ENCODE measurements at regions not wholly inside any gene's neighbourhood (a gene's known extent, or its start where the extent isn't known, plus 50 kb on each side); places are given as distances from the start of the nearest gene placed in this dataset.

DNA sequence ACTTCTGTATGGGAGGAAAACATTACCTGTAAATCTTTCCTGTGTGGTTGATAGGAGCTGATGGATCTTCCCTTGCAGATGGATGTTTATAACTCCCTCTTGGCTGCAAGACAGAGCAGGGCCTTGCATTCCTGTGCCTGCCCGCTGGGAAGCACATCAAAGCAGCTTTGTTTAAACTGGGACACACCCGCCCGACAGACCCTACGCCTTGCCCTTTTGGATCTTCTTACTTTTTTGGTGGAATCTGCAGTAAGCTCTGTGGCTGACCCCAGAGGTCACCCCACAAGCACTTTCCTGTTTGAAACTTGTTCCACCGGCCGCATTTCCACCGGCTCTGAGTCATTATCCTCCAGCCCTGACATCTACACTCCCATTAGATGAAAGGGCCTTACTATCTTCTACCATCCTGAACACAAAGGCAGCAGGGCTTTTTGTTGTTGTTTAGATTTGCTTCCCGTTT lies 244.1 kb upstream of the STT3B start (continued):
- TF ChIP-seq ZNF367 (CRISPR knock-in tag; IDR thresholded peaks at IDR 0.05; ENCODE audit: borderline replicate concordance) = no peak
- TF ChIP-seq REPIN1 (CRISPR knock-in tag; IDR thresholded peaks at IDR 0.05; ENCODE audit: borderline replicate concordance, low read depth) = no peak
- no peak for TF ChIP-seq ZFYVE20 (CRISPR knock-in tag; IDR thresholded peaks at IDR 0.05; ENCODE audit: borderline replicate concordance, low read depth)
- no peak for TF ChIP-seq SNAPC5 (CRISPR knock-in tag; IDR thresholded peaks at IDR 0.05; ENCODE audit: borderline replicate concordance)
- TF ChIP-seq HNRNPLL (IDR thresholded peaks at IDR 0.05; ENCODE audit: low read depth, low read length, poor library complexity, severe bottlenecking) = no peak
- TF ChIP-seq RBAK (CRISPR knock-in tag; IDR thresholded peaks at IDR 0.05) = no peak
- peak; percentile 35; the same call in 1 of the 2 replicates for TF ChIP-seq ZBTB26 (CRISPR knock-in tag; IDR thresholded peaks at IDR 0.05; ENCODE audit: borderline replicate concordance)
- TF ChIP-seq MBD4 (IDR thresholded peaks at IDR 0.05; ENCODE audit: borderline replicate concordance, low read length) = 0 out of 2 replicates have a peak, but pooled peaks have one; percentile 33
- TF ChIP-seq HOXA3 (CRISPR knock-in tag; IDR thresholded peaks at IDR 0.05) = no peak; the same call in 1 of the 2 replicates
- TF ChIP-seq ZNF800 (CRISPR knock-in tag; IDR thresholded peaks at IDR 0.05) = no peak
- no peak for TF ChIP-seq KDM5B (CRISPR knock-in tag; IDR thresholded peaks at IDR 0.05; ENCODE audit: borderline replicate concordance)
- no peak for TF ChIP-seq KDM4B (CRISPR knock-in tag; IDR thresholded peaks at IDR 0.05)
- no peak; the same call in 1 of the 2 replicates for TF ChIP-seq ZNF652 (CRISPR knock-in tag; IDR thresholded peaks at IDR 0.05; ENCODE audit: borderline replicate concordance, low read depth)
- TF ChIP-seq ONECUT2 (CRISPR knock-in tag; IDR thresholded peaks at IDR 0.05) = no peak
- TF ChIP-seq RBFOX2 (IDR thresholded peaks at IDR 0.05; ENCODE audit: low read depth, low read length) = no peak
- TF ChIP-seq ZBTB42 (CRISPR knock-in tag; IDR thresholded peaks at IDR 0.05) = no peak
- TF ChIP-seq FOXK2 (IDR thresholded peaks at IDR 0.05) = no peak
- TF ChIP-seq, protein P1, sequence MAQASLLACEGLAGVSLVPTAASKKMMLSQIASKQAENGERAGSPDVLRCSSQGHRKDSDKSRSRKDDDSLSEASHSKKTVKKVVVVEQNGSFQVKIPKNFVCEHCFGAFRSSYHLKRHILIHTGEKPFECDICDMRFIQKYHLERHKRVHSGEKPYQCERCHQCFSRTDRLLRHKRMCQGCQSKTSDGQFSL (CRISPR knock-in tag; IDR thresholded peaks at IDR 0.05) = no peak
- TF ChIP-seq RFX5 (IDR thresholded peaks at IDR 0.05; ENCODE audit: low read depth, low read length) = no peak
- peak; percentile 83 for TF ChIP-seq FOXO1 (CRISPR knock-in tag; IDR thresholded peaks at IDR 0.05)
- peak; percentile 35; the same call in 1 of the 2 replicates for TF ChIP-seq MYC (CRISPR knock-in tag; IDR thresholded peaks at IDR 0.05; ENCODE audit: borderline replicate concordance)
- TF ChIP-seq ZNF891 (CRISPR knock-in tag; IDR thresholded peaks at IDR 0.05) = no peak
- TF ChIP-seq MYNN (CRISPR knock-in tag; IDR thresholded peaks at IDR 0.05; ENCODE audit: low read depth) = no peak
- no peak for TF ChIP-seq PHB2 (IDR thresholded peaks at IDR 0.05; ENCODE audit: partially characterized antibody)
- TF ChIP-seq JDP2 (CRISPR knock-in tag; IDR thresholded peaks at IDR 0.05; ENCODE audit: borderline replicate concordance) = no peak
- peak; percentile 47; the same call in 1 of the 2 replicates for TF ChIP-seq ZFP1 (CRISPR knock-in tag; IDR thresholded peaks at IDR 0.05)
- no peak for TF ChIP-seq ZNF547 (CRISPR knock-in tag; IDR thresholded peaks at IDR 0.05)
- no peak for TF ChIP-seq NBN (conservative IDR thresholded peaks at IDR 0.05)
- TF ChIP-seq ZNF256 (CRISPR knock-in tag; conservative IDR thresholded peaks at IDR 0.05) = no peak
- no peak for TF ChIP-seq ZFP62 (CRISPR knock-in tag; IDR thresholded peaks at IDR 0.05)
- no peak for TF ChIP-seq ZFP82 (CRISPR knock-in tag; IDR thresholded peaks at IDR 0.05; ENCODE audit: borderline replicate concordance)
- TF ChIP-seq PAWR (CRISPR knock-in tag; IDR thresholded peaks at IDR 0.05; ENCODE audit: borderline replicate concordance) = no peak

Data from HepG2 (cell line).